Tibial nerve (tissue), 4 donors: ENCODE measurements at regions not wholly inside any gene's neighbourhood (a gene's known extent, or its start where the extent isn't known, plus 50 kb on each side); places are given as distances from the start of the nearest gene placed in this dataset. TPM values are rescaled to one million over a fixed set of nuclear protein-coding genes. Genes with fewer than 3 reads are reported as not detected.
"Not testable (repeated sequence)": the region's sequence is repeated elsewhere in the genome, so short reads cannot be mapped to it uniquely, and the experiment has no call there.

Experiments
- DNase-seq, 2 donors: peaks; one replicate each; pipeline ENCODE4 v3.0.0-alpha.2; 2019; ENCODE audit warnings: low spot score in 2 of 2
- H3K27ac ChIP-seq, 4 donors: fragments of 200-600 bp; sonication (generic) in 3 of 4; one replicate each; pipeline ENCODE4 v1.5.1; 2017 to 2019; ENCODE audit warnings: mild to moderate bottlenecking in 1 of 4
- H3K27me3 ChIP-seq, 2 donors: fragments of 200-600 bp; sonication (generic) in 1 of 2; one replicate each; pipeline versions ENCODE4 v1.5.1 to v1.6.0; 2017 to 2019
- H3K36me3 ChIP-seq, 3 donors: fragments of 200-600 bp; sonication (generic); one replicate each; pipeline ENCODE4 v1.5.1; 2018 to 2019
- H3K4me1 ChIP-seq, 4 donors: fragments of 200-600 bp; sonication (generic) in 3 of 4; one replicate each; pipeline ENCODE4 v1.5.1; 2017 to 2019
- H3K4me3 ChIP-seq, 4 donors: fragments of 200-600 bp; sonication (generic) in 3 of 4; one replicate each; pipeline ENCODE4 v1.5.1; 2017 to 2019; ENCODE audit warnings: mild to moderate bottlenecking in 1 of 4, moderate library complexity in 1 of 4
- H3K9me3 ChIP-seq, 4 donors: fragments of 200-600 bp; sonication (generic) in 3 of 4; one replicate each; pipeline ENCODE4 v1.5.1; 2017 to 2019
- WGBS, 2 donors: methylation state at CpG; one replicate each; pipeline ENCODE4 v1.1.5; 2018; 5-methylcytosine and 5-hydroxymethylcytosine counted together
- small RNA-seq: library from RNA; depleted of rRNA; stranded (forward); fragments of <200 nt; gene quantifications from one replicate; pipeline ENCODE3, GENCODE V24; 2016

DNA sequence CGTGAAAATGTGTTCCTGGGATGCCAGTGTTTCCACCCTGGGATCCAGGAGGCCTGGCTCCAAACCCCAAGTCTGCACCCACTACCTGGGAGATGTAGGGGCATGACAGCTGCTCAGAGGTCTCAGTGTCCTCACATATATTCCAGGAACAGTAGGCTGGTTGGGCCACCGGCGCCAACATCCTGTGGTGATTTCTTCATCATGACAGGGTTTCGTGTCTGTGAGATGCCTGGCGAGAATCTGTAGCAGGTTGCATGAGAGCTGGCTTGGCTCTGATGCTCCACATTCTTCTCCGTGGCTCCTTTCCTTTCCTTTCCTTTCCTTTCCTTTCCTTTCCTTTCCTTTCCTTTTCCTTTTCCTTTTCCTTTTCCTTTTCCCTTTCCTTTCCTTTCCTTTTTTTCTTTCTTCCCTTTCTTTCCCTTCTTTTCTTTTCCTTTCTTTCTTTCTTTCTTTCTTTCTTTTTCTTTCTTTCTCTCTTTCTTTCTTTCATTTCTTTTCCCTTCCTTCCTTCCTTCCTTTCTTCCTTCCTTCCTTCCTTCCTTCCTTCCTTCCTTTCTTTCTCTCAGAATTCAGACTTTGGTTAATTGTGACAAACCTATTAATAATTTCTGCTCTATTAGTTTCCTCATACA is 87.6 kb upstream of the DPP6 start:
- DNase-seq, H3K36me3 ChIP-seq, H3K27ac ChIP-seq, H3K9me3 ChIP-seq, H3K4me1 ChIP-seq, H3K27me3 ChIP-seq, H3K4me3 ChIP-seq: not testable (repeated sequence)
- 89 to 90% methylated on average over 6 of the region's 6 CpGs for WGBS, 2 donors

DNA sequence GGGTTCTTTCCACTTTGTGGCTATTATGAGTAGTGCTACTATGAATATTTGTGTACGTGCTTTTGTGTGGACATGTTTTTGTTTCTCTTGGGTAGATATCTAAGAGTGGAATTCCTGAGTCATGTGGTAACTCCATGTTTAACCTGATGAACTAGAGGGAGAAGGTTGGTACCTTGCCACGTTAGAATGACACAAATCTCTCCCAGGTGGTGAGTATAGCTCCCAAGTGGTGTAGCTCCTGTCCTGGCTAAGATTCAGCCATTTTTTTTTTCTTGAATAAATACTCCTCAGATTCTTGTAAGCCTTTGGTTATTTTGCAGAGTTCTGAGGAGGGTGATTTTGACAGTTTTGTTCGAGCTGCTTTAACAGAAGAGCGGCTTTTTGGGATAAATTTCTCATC is 83.2 kb upstream of the DPP6 start:
- not testable (repeated sequence) for H3K9me3 ChIP-seq, H3K27ac ChIP-seq, H3K27me3 ChIP-seq, H3K4me1 ChIP-seq, H3K36me3 ChIP-seq, DNase-seq, H3K4me3 ChIP-seq
- whole genome bisulfite sequencing, 2 donors = 69 to 88% methylated on average over 3 to 4 of the region's 4 CpGs

DNA sequence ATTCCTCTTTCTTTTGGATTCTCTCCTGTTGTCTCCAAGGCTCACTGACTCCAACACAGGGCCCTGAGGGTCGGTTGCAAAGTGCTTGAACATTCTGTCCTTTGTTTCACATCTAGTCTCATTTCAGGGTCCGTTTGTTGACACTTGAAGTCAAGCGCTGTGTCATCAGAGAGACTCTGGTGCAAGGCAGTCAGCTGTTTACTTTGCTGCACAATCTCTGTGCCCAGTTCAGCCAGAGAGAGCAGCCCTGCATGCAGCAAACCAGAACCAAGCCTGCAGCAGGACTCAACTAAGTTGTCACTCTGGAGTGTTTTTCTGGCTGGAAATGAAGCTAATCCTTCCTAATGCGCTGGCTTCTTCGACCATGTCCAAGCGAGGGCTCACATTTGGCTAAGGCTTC is 77.6 kb upstream of the DPP6 start:
- H3K27me3 ChIP-seq, H3K27ac ChIP-seq, H3K9me3 ChIP-seq, DNase-seq, H3K4me1 ChIP-seq, H3K4me3 ChIP-seq, H3K36me3 ChIP-seq: not testable (repeated sequence)
- WGBS, 2 donors = 55 to 61% methylated on average over 6 of the region's 6 CpGs

DNA sequence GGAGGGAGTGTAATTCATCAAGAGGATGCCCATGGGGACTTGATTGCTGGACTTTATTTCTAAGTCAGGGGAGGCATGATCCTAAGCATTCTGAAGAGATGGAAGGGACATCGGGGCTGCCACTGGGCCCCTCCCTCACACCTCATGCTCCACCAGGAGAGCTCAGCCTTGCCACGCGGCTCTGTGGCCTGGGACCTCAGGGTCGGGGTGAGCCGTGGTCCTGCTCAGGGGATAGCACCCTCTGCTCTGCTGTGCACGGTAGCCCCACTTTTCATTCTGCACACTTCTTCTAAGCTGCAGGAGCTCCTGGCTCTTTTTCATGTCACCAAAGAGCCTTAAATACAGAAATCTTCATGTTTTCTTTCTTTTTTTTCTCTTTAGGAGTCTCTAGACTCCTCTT is 75.5 kb upstream of the DPP6 start:
- not testable (repeated sequence) for H3K27ac ChIP-seq, H3K4me1 ChIP-seq, H3K9me3 ChIP-seq, H3K36me3 ChIP-seq, DNase-seq, H3K4me3 ChIP-seq, H3K27me3 ChIP-seq
- 79 to 90% methylated on average over 6 of the region's 6 CpGs for WGBS, 2 donors

DNA sequence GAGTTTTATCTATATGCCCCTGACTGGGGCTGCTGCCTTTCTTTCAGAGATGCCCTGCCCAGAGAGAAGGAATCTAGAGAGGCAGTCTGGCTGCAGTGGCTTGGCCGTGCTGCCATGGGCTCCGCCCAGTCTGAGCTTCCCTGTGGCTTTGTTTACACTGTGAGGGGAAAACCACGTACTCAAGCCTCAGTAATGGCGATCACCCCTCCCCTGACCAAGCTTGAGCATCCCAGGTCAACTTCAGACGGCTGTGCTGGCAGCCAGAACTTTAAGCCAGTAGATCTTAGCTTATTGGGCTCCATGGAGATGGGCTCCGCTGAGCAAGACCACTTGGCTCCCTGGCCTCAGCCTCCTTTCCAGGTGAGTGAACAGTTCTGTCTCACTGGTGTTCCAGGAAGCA is 69.0 kb upstream of the DPP6 start:
- H3K27me3 ChIP-seq, H3K9me3 ChIP-seq, H3K27ac ChIP-seq, DNase-seq, H3K4me3 ChIP-seq, H3K36me3 ChIP-seq, H3K4me1 ChIP-seq: not testable (repeated sequence)
- 46 to 62% methylated on average over 5 to 6 of the region's 6 CpGs for WGBS, 2 donors

DNA sequence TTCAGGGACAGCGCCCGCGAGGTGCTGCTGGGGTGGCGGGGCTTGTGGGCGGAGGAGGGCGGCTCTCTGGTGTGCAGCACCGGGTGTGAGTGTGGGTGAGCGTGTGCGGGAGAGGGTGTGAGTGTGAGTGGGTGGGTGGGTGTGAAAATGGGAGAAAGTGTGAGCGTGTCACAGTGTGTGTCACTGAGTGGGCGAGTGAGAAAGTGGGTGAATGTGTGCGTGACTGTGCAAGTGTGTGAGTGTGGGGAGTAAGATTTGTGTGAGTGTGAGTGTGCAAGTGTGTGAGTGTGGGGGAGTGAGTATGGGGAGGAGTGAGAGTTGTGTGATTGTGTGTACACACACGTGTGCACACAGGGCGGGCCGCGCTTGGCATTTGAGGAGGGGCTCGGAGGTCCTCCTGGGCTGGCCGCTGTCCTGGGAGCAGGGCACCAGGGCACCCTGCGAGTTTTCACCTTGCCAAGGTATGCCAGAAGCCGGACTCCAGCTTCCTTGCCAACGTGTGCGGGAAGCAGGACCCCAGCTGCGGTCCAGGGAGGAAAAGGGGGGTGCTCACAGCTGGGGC is 63.1 kb upstream of the DPP6 start:
- not testable (repeated sequence) for H3K27me3 ChIP-seq, H3K27ac ChIP-seq, H3K4me1 ChIP-seq, H3K9me3 ChIP-seq, DNase-seq, H3K4me3 ChIP-seq, H3K36me3 ChIP-seq
- WGBS, 2 donors = 82 to 84% methylated on average over 16 to 20 of the region's 23 CpGs

DNA sequence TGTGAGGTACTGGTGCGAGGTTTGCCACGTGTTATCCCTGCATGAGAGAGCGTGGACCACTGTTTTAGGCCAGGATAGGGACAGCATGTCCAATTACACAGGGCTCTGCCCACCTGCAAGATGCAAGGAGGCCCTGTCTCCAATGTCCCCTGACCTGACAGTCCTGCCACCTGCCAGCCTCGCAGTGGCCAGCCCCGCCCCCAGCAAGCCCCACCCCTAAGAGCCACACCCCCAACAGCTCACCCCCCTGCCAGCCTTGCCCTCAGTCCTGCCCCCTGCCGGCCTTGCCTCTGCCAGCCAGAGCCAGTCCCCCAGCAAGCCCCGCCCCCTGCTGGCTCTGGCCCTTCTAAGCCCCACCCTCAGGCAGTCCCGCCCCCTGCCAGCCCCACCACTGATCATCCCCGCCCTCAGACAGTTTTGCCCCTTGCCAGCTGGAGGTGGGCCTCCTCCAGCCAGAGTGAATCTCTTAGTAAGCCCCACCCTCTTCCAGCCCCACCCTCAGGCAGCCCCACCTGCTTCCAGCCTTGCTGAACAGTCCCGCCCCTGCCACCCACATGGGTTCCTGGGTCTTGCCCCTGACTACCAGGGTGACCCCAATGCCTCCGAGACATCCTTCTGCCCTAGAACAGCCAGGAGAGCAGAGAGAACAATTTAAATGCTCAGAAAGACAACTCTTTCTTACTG is 62.3 kb upstream of the DPP6 start:
- not testable (repeated sequence) for H3K4me1 ChIP-seq, H3K27ac ChIP-seq, H3K27me3 ChIP-seq, H3K36me3 ChIP-seq, H3K9me3 ChIP-seq, H3K4me3 ChIP-seq, DNase-seq
- WGBS, 2 donors = 67 to 93% methylated on average over 3 to 4 of the region's 11 CpGs

DNA sequence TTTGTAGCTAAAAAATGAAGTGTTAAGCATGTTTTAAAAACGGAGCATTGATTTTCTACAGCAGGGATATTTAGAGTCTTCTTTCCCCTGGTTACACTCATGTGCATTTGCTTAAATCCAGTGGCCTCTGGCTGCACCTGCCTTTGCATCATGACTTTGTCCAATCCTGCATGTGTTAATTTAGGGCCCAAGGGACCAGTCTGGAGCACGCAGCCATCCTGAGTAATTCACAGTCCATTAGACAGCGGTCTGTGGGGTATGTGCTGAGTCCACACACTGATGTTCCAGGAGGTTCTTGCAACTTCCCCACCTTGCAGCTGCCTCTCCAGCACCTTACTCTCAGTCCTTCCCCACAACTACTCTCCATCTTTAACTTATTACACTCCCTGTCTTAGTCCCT is 60.7 kb upstream of the DPP6 start:
- not testable (repeated sequence) for H3K4me3 ChIP-seq, H3K9me3 ChIP-seq, H3K27me3 ChIP-seq, DNase-seq, H3K36me3 ChIP-seq, H3K27ac ChIP-seq, H3K4me1 ChIP-seq
- WGBS, 2 donors = 64 to 66% methylated on average over 3 of the region's 3 CpGs

DNA sequence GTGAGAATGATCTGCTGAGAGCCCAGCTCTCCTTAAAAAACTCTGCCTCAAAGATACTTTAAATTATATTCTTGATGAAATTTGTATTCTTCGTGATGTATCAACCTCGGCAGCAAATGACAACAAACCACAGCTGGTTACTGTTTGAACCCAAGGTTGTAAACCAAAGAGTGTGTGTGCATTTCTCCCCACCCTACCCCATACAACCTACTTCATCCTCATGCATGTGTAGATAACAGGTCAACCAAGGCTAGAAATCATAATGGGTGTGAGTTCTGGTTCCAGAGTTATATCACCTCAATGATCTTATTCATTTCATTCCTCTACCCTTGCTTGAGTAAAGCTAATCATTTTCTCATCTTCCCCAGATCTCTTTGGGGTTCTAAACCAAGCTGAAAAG is 58.8 kb upstream of the DPP6 start:
- H3K4me3 ChIP-seq, H3K4me1 ChIP-seq, H3K27ac ChIP-seq, H3K9me3 ChIP-seq, H3K36me3 ChIP-seq, DNase-seq, H3K27me3 ChIP-seq: not testable (repeated sequence)
- 87 to 94% methylated on average over 2 of the region's 2 CpGs for WGBS, 2 donors

DNA sequence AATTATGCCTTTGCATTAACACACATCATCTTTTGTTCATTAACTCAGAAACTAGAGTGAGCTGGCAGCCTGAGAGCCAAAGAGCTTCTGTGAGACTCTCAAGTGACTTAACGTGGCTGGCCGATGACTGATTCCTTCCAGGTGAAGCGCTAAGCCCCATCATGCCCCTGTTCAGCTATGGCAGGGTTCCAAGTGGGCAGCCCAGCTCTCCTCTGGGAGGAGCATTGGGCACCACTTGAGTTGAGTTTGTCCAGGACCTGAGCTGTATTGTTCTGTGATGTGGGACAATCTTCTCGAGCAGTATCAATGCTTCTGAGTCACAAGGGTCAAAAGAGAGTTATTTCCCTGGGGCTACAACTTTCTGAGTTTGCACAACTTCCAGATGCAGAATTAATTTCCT is 53.3 kb upstream of the DPP6 start:
- H3K27me3 ChIP-seq, H3K36me3 ChIP-seq, H3K9me3 ChIP-seq, H3K27ac ChIP-seq, H3K4me3 ChIP-seq, H3K4me1 ChIP-seq, DNase-seq: not testable (repeated sequence)
- WGBS, 2 donors = 0 to 56% methylated on average over 1 to 4 of the region's 4 CpGs

Small RNA genes lying in the stretch of these regions (small RNA-seq; reads per million reads assigned to genes)
- gene AC005588.1 (not detected), gene AC079809.1 (not detected)
